IPS-15b (cell line): ENCODE measurements at regions not wholly inside any gene's neighbourhood (a gene's known extent, or its start where the extent isn't known, plus 50 kb on each side); places are given as distances from the start of the nearest gene placed in this dataset.

Experiments
- H3K27me3 ChIP-seq: one replicate; pipeline ENCODE4 v1.6.1; 2013; ENCODE audit warnings: low read length; ENCODE audit not compliant: control insufficient read depth, insufficient read depth
- H3K36me3 ChIP-seq: one replicate; pipeline ENCODE4 v1.6.1; 2013; ENCODE audit warnings: low read length; ENCODE audit not compliant: control insufficient read depth, insufficient read depth
- H3K4me1 ChIP-seq: one replicate; pipeline ENCODE4 v1.6.1; 2013; ENCODE audit warnings: mild to moderate bottlenecking, low read length; ENCODE audit not compliant: control insufficient read depth, insufficient read depth
- H3K4me3 ChIP-seq: one replicate; pipeline ENCODE4 v1.5.1; 2013; ENCODE audit warnings: low read depth, low read length
- H3K9ac ChIP-seq: one replicate; pipeline ENCODE4 v1.6.1; 2013; ENCODE audit warnings: low read depth, mild to moderate bottlenecking, low read length
- H3K9me3 ChIP-seq: one replicate; pipeline ENCODE4 v1.6.1; 2013; ENCODE audit warnings: mild to moderate bottlenecking, low read length; ENCODE audit not compliant: control insufficient read depth, insufficient read depth

DNA sequence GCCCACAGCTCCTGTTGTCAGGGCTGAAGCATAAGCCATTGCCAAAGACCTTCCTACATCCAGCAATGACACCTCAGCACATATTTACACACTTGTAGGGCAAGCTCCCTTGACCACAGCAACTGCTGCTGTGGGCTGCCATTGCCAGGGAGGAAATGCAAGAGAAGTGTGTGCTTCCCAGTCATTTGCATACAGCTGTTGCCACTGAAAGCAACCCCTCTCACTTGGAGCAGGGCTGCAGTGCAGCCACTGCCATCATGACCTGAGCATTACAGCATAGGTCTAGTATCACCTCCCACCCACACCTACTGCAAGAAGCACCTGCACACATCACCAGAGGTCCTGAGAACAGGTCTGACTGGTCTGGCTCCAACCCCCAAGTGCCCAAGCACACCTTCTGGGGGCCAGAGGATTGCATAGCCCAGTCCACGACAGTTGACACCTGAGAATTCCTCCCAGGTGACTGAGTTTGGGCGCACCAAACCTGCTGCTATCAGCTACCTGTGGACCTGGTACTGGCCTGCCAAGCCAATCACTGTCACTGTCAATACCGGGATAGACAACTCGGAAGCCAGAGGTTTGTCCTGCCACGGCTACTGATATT lies 636.5 kb upstream of the SLIT2 start:
- H3K36me3 ChIP-seq, result no peaks in the 10 kb centered on the region
- no peak overlapping the region for H3K9ac ChIP-seq
- H3K27me3 ChIP-seq, result no peaks in the 10 kb centered on the region
- no peak overlapping the region for H3K4me3 ChIP-seq
- no peaks in the 10 kb centered on the region for H3K4me1 ChIP-seq
- no peaks in the 10 kb centered on the region for H3K9me3 ChIP-seq

DNA sequence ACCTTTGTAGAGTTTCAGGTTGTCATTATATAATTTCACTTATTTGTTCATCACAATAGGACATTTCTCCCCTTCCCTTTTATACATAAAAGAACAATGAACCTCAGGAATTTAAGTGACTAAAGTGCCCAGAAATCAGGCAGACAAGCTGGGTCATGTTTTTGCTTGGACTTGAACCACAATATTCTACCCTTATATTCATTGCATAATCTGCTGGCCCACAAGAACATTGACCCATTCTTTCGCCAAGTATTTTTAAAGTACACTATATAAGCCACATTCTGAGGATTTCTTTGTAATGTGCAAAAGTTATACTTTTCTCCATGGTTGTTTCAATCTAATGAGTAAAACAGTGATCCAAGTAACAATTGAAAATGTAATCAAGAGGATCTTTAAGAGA lies 637.5 kb upstream of the SLIT2 start:
- no peaks in the 10 kb centered on the region for H3K36me3 ChIP-seq
- no peaks in the 10 kb centered on the region for H3K9me3 ChIP-seq
- no peak overlapping the region for H3K9ac ChIP-seq
- H3K27me3 ChIP-seq, result no peaks in the 10 kb centered on the region
- no peaks in the 10 kb centered on the region for H3K4me1 ChIP-seq
- H3K4me3 ChIP-seq, result no peak overlapping the region

DNA sequence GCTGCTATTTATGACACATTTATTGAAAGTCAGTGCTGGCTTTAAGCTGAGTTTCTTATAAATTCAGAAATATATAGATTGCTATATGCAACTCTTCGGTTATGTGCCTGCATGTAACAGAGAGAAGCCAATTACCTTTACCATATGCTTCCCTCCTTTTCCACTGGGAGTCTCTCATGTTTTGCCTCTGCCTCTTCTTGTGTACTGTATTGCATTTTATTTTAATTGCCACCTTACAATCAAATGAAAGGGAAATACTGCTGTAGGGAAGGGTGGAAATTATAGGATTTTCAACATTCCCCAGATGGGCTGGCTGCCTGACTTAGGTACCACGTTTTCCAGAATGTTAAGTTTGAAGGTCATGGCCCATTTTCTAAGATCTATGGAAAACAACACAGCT lies 655.4 kb upstream of the SLIT2 start:
- no peaks in the 10 kb centered on the region for H3K27me3 ChIP-seq
- no peaks in the 10 kb centered on the region for H3K9me3 ChIP-seq
- H3K9ac ChIP-seq, result no peak overlapping the region
- H3K4me1 ChIP-seq, result no peaks in the 10 kb centered on the region
- H3K36me3 ChIP-seq, result no peaks in the 10 kb centered on the region
- no peak overlapping the region for H3K4me3 ChIP-seq

DNA sequence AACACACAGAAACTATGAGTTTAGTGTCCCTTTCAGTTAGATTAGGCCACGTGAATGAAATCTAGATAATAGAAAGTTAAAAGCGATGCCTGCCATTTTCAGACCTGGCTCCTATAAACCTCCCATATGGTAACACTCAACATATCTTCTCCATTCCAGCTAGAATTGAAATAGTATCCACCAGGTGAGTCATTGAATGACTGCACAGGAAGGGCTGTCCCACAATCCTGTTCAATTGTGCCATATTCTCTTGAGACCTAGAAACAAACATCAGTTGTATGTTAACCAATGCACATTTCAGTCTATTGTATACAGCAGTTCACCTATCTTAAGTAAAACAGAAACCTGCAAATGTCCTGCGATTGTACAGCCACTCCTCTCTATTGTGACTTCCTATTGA lies 659.3 kb upstream of the SLIT2 start:
- Histone ChIP-seq H3K9ac (no peak overlapping the region), H3K4me1 (no peaks in the 10 kb centered on the region), H3K9me3 (no peaks in the 10 kb centered on the region), H3K27me3 (no peaks in the 10 kb centered on the region), H3K4me3 (no peak overlapping the region), H3K36me3 (no peaks in the 10 kb centered on the region)

DNA sequence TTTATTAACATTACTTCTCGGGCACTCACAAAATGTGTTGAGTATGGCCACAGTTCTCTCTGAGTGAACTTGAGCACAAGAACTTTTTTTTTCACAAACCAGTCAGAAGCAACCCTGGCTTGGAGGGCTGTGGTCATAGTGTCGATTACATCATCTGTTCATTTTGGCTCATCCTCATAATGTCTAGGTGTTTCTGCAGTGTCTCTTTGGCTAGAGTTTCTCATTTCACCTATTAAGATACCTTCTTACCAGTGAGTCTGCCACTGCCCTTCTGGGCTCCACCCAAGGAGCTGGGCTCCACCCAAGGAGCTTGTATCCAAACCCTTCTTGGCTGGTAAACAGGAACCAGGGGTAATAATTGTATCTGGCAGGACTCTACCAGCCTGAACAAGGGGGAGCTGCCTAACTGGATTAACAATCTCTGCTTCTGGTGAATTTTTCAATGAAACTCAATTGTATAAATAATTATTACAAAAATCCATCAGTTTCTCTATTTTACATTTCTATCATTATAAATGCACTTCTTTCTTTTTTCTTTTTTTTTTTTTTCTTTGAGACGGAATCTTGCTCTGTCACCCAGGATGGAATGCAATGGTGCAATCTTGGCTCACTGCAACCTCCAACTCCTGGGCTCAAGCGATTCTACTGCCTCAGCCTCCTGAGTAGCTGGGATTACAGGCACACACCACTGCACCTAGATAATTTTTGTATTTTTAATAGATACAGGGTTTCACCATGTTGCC lies 667.7 kb upstream of the SLIT2 start:
- Histone ChIP-seq H3K4me3 (no peak overlapping the region), H3K9ac (no peak overlapping the region), H3K9me3 (no peaks in the 10 kb centered on the region), H3K36me3 (no peaks in the 10 kb centered on the region), H3K27me3 (no peaks in the 10 kb centered on the region), H3K4me1 (no peaks in the 10 kb centered on the region)

DNA sequence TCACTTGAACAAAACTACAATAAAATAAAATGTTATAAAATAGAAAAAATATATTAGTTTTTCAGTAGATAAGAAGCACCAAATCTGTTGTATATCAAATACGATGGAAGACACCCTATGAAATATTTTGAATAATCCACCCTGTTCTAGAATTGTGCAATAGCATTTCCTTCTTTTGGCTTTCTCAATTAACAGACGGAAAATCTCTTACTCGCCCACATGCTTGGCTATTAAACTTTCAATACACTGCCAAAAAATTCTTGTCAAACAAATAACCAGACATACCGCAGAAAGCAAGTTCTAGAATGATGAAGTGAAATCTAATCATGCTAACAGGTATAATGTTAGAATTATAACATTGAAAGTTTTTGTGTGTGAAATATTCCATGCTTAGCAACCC lies 671.6 kb upstream of the SLIT2 start:
- Histone ChIP-seq H3K9ac (no peak overlapping the region), H3K9me3 (no peaks in the 10 kb centered on the region), H3K27me3 (no peaks in the 10 kb centered on the region)

DNA sequence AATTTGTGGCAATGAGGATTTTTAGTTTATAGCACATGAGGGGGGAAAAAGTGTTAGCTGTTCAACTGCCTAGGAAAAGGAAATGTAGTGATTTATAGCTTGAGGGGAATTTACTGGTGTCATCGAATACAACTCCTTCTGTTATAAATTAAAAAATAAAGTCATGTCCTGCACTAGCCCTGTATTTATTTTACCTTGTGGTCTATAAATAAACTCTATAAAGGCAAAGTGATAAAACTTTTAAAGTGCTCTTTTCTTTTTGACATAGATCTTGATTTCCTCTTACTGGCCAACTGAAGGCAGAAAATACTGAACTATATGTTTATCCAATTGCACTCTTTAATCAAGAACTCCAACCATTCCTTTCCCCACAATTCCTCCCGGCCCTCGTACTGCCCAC lies 672.1 kb upstream of the SLIT2 start:
- Histone ChIP-seq H3K4me3 (no peak overlapping the region), H3K27me3 (no peaks in the 10 kb centered on the region), H3K36me3 (no peaks in the 10 kb centered on the region), H3K9me3 (no peaks in the 10 kb centered on the region), H3K9ac (no peak overlapping the region), H3K4me1 (no peaks in the 10 kb centered on the region)

More for the DNA sequence above, 671.6 kb upstream of the SLIT2 start:
- Histone ChIP-seq H3K4me1 (no peaks in the 10 kb centered on the region), H3K4me3 (no peak overlapping the region), H3K36me3 (no peaks in the 10 kb centered on the region)

DNA sequence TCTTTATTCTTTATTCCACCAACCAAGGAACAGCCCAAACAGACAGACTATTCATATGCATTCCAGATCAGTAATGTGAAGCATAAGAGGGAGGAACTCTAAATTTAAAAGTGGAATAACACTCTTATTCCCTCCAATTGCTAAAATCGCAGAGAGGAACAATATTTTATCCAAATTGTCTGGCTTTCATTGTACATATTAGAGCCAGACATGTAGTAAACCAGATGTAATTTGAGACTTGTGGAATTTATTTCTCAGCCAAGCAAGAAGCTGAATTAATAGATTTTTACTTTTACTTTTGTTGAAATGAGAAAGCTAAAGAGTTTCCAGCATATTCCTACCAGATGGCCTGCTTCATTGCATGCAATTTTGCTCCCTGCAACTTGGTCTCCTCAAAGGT lies 674.6 kb upstream of the SLIT2 start:
- no peaks in the 10 kb centered on the region for H3K9me3 ChIP-seq
- no peaks in the 10 kb centered on the region for H3K27me3 ChIP-seq
- no peaks in the 10 kb centered on the region for H3K4me1 ChIP-seq
- no peak overlapping the region for H3K9ac ChIP-seq
- no peaks in the 10 kb centered on the region for H3K36me3 ChIP-seq
- H3K4me3 ChIP-seq, result no peak overlapping the region

DNA sequence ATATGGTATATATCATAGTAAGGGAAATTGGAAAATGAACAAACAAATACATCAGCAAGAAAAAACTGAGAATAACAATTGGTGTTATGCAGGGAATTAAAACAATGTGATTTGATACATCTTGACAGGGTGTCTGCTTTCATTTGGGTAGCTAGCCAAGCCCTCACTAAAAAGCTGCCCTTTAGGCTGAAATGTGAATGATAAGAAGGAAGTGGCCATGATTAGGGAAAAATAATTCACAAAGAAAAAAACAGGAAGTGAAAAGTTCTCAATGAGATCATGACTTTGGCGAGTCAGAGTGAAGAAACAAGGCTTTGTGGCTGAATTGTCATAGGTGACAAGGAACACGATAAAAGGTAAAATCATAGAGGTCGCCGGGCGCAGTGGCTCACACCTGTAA lies 675.8 kb upstream of the SLIT2 start:
- Histone ChIP-seq H3K9ac (no peak overlapping the region), H3K27me3 (no peaks in the 10 kb centered on the region), H3K36me3 (no peaks in the 10 kb centered on the region), H3K4me3 (no peak overlapping the region), H3K4me1 (no peaks in the 10 kb centered on the region), H3K9me3 (no peaks in the 10 kb centered on the region)

DNA sequence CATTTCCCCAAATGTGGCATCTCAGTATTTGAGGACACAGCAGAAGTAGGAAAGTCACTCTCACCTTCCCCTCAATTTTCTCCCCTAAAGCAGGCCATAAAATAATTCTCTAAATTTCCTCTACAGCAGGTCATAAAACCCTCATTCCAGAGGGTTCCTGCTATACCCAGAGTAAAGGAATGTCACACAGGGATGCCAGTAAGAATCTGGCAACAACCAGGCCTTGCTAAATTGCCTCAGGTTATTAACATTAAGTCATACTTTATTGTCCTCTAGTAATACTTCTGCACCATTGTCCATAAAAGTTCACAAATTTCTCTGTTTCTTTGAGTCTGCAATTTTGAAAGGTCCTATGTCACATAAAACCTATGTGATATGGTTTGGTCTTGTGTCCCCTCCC lies 685.7 kb upstream of the SLIT2 start:
- no peaks in the 10 kb centered on the region for H3K4me1 ChIP-seq
- H3K9me3 ChIP-seq, result no peaks in the 10 kb centered on the region

DNA sequence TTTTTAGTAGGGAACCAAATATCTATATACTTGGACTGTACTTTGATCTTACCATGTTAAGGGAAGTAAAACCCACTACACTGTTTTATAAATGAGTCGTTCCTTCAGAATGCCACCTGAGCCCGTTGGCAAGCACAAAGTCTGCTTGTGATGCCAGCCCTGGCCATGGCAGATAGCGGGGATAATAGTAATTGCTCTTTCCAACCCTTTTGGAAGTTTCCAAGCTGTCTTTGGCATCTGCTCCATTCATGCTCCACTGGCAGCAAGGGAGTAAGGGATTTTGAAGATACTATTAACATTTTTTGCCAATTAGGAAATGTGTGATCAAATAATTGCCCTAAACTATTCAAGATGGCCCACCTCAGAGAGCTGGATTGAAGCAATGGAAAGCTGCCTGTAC lies 689.2 kb upstream of the SLIT2 start:
- H3K4me3 ChIP-seq, result no peak overlapping the region
- no peaks in the 10 kb centered on the region for H3K4me1 ChIP-seq
- H3K9ac ChIP-seq, result no peak overlapping the region
- H3K9me3 ChIP-seq, result no peaks in the 10 kb centered on the region
- H3K36me3 ChIP-seq, result no peaks in the 10 kb centered on the region
- H3K27me3 ChIP-seq, result no peaks in the 10 kb centered on the region

More for the DNA sequence above, 685.7 kb upstream of the SLIT2 start:
- Histone ChIP-seq H3K36me3 (no peaks in the 10 kb centered on the region), H3K27me3 (no peaks in the 10 kb centered on the region), H3K9ac (no peak overlapping the region), H3K4me3 (no peak overlapping the region)

DNA sequence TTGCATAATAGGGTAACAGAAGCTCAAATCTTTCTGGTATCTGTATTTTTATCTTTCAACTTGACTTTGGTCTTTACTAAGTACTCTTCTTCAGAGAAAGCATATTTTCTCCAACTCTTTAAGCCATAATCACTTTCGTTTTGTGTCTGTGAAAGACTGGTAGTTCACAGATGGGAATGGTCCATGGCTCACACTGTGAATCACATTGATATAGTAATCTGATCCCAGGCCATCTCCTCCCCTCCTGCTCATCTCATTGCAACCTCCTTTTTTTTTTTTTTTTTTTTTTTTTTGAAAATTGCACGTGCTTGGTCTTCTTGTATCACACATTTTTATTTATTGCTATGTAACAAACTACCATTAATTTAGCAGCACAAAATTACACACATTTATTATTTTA lies 694.5 kb upstream of the SLIT2 start:
- Histone ChIP-seq H3K36me3 (no peaks in the 10 kb centered on the region), H3K4me1 (no peaks in the 10 kb centered on the region), H3K9me3 (no peaks in the 10 kb centered on the region), H3K27me3 (no peaks in the 10 kb centered on the region), H3K4me3 (no peak overlapping the region), H3K9ac (no peak overlapping the region)
